A673 (cell line): ENCODE measurements at regions not wholly inside any gene's neighbourhood (a gene's known extent, or its start where the extent isn't known, plus 50 kb on each side); places are given as distances from the start of the nearest gene placed in this dataset.

Experiments used
- EZH2 ChIP-seq: fragments of 200-600 bp; sonication (generic); IDR thresholded peaks from 2 replicates; pipeline ENCODE4 v1.6.1; 2017; ENCODE audit warnings: borderline replicate concordance, low read depth, mild to moderate bottlenecking, mixed read lengths, antibody characterized with exemption, low read length; ENCODE audit not compliant: poor library complexity, severe bottlenecking
- TF ChIP-seq, protein P1 (sequence below): fragments of 300-800, 200-600 bp; sonication (generic); conservative IDR thresholded peaks from 2 replicates; pipeline ENCODE4 v1.5.1; 2017; ENCODE audit warnings: low read depth, mild to moderate bottlenecking, antibody characterized with exemption, low read length, moderate library complexity, mixed read lengths

- TF ChIP-seq, protein P1, sequence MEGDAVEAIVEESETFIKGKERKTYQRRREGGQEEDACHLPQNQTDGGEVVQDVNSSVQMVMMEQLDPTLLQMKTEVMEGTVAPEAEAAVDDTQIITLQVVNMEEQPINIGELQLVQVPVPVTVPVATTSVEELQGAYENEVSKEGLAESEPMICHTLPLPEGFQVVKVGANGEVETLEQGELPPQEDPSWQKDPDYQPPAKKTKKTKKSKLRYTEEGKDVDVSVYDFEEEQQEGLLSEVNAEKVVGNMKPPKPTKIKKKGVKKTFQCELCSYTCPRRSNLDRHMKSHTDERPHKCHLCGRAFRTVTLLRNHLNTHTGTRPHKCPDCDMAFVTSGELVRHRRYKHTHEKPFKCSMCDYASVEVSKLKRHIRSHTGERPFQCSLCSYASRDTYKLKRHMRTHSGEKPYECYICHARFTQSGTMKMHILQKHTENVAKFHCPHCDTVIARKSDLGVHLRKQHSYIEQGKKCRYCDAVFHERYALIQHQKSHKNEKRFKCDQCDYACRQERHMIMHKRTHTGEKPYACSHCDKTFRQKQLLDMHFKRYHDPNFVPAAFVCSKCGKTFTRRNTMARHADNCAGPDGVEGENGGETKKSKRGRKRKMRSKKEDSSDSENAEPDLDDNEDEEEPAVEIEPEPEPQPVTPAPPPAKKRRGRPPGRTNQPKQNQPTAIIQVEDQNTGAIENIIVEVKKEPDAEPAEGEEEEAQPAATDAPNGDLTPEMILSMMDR: no peak
- no peak for TF ChIP-seq EZH2
Observed at GRCh38 chr2:123953846-123954245, 71.2 kb upstream of the CNTNAP5 start.
